A673 (cell line): ENCODE measurements at regions not wholly inside any gene's neighbourhood (a gene's known extent, or its start where the extent isn't known, plus 50 kb on each side); places are given as distances from the start of the nearest gene placed in this dataset.

Experiments used
- EZH2 ChIP-seq: fragments of 200-600 bp; sonication (generic); IDR thresholded peaks from 2 replicates; pipeline ENCODE4 v1.6.1; 2017; ENCODE audit warnings: borderline replicate concordance, low read depth, mild to moderate bottlenecking, mixed read lengths, antibody characterized with exemption, low read length; ENCODE audit not compliant: poor library complexity, severe bottlenecking
- TF ChIP-seq, protein P1 (sequence below): fragments of 300-800, 200-600 bp; sonication (generic); conservative IDR thresholded peaks from 2 replicates; pipeline ENCODE4 v1.5.1; 2017; ENCODE audit warnings: low read depth, mild to moderate bottlenecking, antibody characterized with exemption, low read length, moderate library complexity, mixed read lengths

DNA sequence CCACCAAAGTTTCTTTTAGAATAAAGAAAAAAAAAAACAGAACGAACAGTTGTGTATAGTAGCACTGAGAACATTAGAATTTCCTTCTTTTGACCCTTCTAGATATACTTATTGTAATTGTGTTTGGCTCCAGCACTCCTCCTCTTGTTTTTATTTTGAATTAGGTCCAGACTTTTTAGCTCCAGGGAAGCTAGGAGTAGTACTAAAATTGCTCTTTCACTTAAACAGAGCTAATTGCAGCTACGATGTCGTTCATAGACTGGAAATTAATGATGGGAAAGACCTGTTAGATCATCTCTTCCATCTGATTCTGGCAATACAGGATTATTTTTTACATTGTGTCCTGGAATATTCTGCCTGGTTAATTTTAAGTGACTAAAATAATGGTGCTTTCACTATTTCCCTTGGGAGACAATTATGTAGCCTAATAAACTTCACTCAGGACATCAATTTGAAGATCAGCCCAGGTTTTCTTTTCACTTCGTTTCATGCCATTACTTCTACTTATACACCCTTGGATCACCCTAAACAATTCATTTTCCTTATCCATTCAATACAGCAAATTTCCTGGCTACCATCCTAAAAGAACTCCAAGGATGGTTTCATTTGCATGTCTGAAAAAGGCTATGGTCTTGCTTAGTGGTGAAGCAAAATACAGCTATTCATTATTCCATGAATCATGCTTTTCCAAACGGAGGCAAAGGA, 480.8 kb upstream of the TECRL start:
- no peak for TF ChIP-seq EZH2
- TF ChIP-seq, protein P1, sequence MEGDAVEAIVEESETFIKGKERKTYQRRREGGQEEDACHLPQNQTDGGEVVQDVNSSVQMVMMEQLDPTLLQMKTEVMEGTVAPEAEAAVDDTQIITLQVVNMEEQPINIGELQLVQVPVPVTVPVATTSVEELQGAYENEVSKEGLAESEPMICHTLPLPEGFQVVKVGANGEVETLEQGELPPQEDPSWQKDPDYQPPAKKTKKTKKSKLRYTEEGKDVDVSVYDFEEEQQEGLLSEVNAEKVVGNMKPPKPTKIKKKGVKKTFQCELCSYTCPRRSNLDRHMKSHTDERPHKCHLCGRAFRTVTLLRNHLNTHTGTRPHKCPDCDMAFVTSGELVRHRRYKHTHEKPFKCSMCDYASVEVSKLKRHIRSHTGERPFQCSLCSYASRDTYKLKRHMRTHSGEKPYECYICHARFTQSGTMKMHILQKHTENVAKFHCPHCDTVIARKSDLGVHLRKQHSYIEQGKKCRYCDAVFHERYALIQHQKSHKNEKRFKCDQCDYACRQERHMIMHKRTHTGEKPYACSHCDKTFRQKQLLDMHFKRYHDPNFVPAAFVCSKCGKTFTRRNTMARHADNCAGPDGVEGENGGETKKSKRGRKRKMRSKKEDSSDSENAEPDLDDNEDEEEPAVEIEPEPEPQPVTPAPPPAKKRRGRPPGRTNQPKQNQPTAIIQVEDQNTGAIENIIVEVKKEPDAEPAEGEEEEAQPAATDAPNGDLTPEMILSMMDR: no peak
